Breast epithelium (tissue), 3 donors: ENCODE measurements at regions not wholly inside any gene's neighbourhood (a gene's known extent, or its start where the extent isn't known, plus 50 kb on each side); places are given as distances from the start of the nearest gene placed in this dataset.

Source experiments
- POLR2A ChIP-seq: fragments of 450-650 bp; IDR thresholded peaks from one replicate; pipeline ENCODE4 v1.6.1; 2016; ENCODE audit warnings: antibody characterized with exemption, mild to moderate bottlenecking, moderate library complexity
- POLR2AphosphoS5 ChIP-seq, 3 donors: sonication (generic); formaldehyde crosslinking; IDR thresholded peaks; one replicate each; pipeline ENCODE4 v1.6.1; 2017; ENCODE audit warnings: antibody characterized with exemption in 3 of 3
- TF ChIP-seq, protein P1 (sequence below), 3 donors: fragments of 450-650 bp; IDR thresholded peaks; one replicate each; pipeline ENCODE4 v1.5.1; 2016 to 2017; ENCODE audit warnings: antibody characterized with exemption in 3 of 3, mild to moderate bottlenecking in 3 of 3, moderate library complexity in 3 of 3

DNA sequence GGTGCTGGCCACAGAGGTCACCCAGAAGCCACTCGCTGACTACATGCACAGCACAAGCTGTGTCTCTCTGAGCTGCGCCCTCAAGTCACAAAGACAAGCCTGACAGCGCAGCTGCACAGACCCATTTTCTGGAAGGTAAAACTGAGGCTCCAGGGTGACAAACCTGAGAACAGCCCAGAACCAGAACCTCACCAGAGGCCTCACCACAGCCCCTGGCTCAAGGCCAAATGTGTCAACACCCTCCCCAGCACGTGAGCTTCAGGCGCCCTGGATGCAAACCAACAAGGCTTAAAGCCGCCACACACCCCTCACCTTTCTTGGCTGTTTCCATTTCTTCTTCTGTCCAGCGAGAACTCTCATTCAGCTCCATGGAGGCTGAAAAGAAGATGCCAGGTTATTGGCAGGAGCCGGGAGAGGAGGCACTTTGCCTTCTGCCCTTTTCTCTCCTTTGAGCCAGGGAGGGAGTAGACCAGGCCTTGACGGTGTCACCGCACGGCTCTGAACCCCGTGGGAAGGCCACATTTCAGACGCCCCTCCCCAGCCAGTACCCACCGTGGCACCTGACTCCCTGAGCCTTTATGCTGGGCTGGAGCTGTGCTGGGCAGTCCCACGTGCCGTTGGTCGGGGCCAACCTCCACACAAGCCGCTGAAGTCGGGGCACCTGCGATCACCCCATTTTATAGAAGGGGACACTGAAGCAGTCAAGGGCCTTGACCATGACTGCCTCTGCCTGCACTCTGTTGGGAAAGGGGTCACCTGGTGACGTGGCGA, 103.1 kb downstream of the RFLNA start:
- TF ChIP-seq, protein P1, sequence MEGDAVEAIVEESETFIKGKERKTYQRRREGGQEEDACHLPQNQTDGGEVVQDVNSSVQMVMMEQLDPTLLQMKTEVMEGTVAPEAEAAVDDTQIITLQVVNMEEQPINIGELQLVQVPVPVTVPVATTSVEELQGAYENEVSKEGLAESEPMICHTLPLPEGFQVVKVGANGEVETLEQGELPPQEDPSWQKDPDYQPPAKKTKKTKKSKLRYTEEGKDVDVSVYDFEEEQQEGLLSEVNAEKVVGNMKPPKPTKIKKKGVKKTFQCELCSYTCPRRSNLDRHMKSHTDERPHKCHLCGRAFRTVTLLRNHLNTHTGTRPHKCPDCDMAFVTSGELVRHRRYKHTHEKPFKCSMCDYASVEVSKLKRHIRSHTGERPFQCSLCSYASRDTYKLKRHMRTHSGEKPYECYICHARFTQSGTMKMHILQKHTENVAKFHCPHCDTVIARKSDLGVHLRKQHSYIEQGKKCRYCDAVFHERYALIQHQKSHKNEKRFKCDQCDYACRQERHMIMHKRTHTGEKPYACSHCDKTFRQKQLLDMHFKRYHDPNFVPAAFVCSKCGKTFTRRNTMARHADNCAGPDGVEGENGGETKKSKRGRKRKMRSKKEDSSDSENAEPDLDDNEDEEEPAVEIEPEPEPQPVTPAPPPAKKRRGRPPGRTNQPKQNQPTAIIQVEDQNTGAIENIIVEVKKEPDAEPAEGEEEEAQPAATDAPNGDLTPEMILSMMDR (IDR thresholded peaks at IDR 0.05) = no peak
- no peak for TF ChIP-seq POLR2A
- TF ChIP-seq POLR2AphosphoS5 (IDR thresholded peaks at IDR 0.05) = peak in 2 of 3 donors; percentile 13 to 65
